ENCODE measurements at regions not wholly inside any gene's neighbourhood (a gene's known extent, or its start where the extent isn't known, plus 50 kb on each side); places are given as distances from the start of the nearest gene placed in this dataset.

DNA sequence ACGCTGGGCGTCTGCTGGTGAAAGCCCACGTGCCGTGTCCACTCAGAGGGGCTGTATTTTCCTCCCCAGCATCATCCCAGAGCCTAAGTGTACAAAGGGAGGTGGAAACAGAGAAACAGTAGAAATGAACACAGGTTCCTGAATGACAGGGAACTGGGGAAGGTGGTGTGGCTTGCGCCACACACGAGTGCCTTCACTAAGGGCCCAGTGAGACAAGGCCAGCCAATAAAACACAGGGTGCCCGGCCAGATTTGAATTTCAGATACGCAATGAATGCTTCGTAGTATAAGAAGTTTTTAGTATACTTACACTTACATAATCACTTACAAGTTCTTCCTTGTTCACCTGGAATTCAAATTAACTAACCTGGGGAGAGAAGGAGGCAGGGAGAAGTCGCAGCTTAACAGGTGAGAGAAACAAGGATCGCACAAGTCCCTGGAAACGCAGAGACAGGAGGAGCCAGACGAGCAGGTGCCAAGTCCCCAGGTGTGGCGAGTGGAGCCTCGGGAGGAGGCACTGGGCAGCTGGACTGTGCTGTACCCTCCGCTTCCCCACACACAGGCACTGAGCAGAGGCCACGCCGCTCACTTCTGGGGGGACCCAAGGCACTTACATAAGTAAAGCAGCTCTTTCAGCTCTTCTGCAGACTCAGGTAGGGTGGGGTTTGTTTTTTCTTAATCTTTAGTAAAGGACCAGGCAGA, 105.2 kb upstream of the MGMT start:
- DNase-seq (ENCODE audit: low read depth) = no peak

DNA sequence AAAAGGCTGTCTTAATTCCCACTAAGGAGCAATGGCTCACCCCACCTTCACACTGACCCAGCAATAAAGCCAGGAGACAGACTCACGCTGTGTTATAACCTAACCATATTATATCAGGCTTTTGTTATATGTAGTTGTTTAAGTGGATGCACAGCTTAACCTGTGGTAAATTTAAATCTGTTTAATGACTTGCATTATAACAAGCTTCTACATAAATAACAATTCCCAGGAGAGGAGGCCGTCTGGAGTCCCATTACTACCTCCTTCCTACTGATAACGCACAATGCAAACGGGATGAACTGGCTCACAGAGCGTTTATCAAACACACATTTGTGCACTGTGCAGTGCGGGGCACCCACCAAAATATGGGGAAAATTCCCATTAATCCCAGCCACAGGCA, 102.1 kb upstream of the MGMT start:
- DNase-seq (ENCODE audit: low read depth) = no peak

DNA sequence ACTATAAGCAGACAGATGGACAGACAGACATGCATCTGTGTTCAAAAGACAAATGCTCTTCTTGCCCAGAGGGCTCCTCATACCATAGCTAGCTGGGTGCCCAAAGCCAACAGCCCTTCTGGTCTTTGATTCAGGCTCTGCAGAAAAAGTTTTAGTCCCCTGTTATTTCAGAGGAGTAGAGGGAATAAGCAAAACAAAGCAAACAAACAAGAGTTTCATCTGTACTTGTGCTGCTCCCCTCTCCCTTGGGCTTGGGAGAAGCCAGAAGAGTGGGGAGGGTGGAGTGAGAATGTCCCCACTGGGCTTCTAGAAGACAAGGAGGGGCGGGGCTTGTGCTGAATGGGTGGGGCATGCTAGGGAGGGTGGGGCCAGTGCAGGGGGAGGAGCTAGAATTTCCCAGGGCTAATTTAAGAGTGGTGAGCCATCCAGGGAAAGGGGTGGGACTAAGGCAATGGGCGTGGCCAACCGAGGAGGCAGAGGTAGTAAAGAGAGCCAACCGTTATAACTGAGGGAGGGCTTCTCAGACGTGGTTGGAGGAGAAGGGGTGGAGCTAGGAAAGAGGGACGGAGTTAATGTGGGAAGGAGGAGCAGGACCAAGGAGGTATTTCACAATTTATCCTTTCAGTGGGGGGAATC, 101.2 kb upstream of the MGMT start:
- no peak for DNase-seq (ENCODE audit: low read depth)

GRCh38 chr10:129366450-129366849, 100.6 kb upstream of the MGMT start:
- DNase-seq (ENCODE audit: low read depth) = no peak

GRCh38 chr10:129369566-129369965, 97.5 kb upstream of the MGMT start:
- no peak for DNase-seq (ENCODE audit: low read depth)

- no peak for DNase-seq (ENCODE audit: low read depth)
Observed at GRCh38 chr10:129371541-129371940, 95.5 kb upstream of the MGMT start.

GRCh38 chr10:129372172-129372571, 94.9 kb upstream of the MGMT start:
- DNase-seq (ENCODE audit: low read depth) = no peak

GRCh38 chr10:129373231-129373630, 93.8 kb upstream of the MGMT start:
- no peak for DNase-seq (ENCODE audit: low read depth)

- no peak for DNase-seq (ENCODE audit: low read depth)
Observed at GRCh38 chr10:129373718-129374117, 93.3 kb upstream of the MGMT start.

DNA sequence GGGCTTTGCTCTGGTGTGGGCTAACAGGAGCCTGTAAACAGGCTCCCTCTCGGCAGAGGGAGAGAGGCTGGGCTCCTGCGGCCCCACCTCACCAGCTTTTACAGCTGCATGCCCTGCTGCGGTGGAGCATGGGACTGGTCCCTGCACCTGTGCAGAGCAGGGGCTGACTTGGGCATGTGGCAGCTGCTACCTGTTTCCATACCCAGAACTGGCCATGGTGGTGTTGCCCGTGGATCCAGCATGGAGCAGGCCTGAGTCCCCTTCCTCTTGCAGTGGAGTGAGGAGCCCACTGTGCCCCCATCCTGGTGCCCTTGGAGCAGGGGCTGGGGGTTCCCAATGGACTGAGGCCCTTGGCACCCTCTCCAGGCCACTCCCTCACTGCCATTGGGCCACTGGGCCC, 91.9 kb upstream of the MGMT start:
- no peak for DNase-seq (ENCODE audit: low read depth)

GRCh38 chr10:129375912-129376311, 91.1 kb upstream of the MGMT start:
- no peak for DNase-seq (ENCODE audit: low read depth)

DNA sequence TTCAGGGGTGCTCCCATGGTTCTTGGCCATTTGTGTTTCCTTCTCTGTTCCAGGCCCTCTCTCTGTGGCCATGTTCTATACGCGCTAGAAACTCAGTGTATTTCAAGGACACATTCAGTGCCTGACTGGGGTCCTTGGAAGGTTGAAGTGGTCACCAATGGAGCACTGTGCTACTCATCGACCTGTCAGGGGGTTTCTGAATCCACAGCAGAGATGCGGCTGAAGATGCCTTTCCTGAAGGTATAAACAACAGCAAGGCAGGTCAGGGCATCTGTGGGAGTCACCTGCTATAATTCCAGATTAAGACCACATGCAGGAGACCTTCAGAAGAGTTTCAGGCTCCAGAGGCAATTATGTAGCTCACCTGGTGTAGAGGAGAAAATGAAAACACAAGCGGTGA, 86.8 kb upstream of the MGMT start:
- DNase-seq (ENCODE audit: low read depth) = no peak

- no peak for DNase-seq (ENCODE audit: low read depth)
Observed at GRCh38 chr10:129381741-129382140, 85.3 kb upstream of the MGMT start.

DNA sequence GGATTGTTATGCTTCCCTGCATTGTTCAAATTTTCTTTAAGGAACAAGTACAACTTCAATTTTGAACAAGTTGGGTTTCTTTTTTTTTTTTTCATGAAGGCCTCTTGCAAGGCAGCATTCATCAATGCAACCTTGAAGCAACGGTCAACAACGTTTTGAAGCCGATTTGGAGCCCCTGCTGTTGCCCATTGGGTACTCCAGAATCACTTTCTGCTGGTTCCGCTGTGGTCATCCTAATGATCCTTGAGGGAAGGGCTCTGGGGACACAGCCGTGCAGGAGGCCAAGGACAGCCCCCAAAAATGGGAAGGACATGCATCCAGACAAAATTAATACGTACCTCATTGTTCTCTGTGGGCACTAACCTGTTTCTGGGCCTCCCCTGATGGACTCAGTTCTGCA, 84.6 kb upstream of the MGMT start:
- DNase-seq (ENCODE audit: low read depth) = no peak

- DNase-seq (ENCODE audit: low read depth) = no peak
Observed at GRCh38 chr10:129383651-129384050, 83.4 kb upstream of the MGMT start.

- DNase-seq (ENCODE audit: low read depth) = no peak
Observed at GRCh38 chr10:129385600-129385999, 81.4 kb upstream of the MGMT start.

- no peak for DNase-seq (ENCODE audit: low read depth)
Observed at GRCh38 chr10:129386415-129387257, 80.4 kb upstream of the MGMT start.

DNA sequence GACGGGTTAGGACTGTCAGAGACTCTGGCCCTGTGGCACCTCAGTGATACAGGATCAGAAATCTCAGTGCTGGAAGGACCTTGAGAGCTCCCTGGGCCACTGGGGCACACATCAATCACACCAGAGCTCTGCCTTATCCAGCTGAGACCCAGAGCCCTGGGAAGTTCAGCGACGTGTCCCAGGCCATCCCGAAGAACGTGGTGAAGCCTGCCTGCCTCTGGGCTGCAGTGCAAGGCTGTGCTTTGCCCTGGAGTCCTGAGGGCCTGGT, 79.8 kb upstream of the MGMT start:
- no peak for DNase-seq (ENCODE audit: low read depth)

DNA sequence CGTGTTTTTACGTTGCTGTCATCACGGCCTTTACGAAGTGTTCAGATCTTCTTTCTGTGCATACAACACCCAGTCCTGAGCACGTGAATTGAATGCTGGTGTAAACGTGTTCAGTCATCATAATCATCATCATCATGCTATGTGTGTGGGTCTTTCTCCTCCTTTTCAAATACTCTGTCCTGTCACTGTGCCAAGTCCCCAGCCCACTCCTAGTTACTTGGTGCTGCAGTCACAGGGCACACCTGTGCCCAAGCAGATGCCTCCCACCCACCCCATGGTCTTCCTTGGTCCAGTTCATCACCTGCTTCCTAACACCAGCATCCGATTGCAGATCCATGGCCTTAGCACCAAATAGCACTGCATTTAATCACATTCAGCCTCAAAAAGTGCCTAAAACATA, 78.6 kb upstream of the MGMT start:
- DNase-seq (ENCODE audit: low read depth) = no peak

DNA sequence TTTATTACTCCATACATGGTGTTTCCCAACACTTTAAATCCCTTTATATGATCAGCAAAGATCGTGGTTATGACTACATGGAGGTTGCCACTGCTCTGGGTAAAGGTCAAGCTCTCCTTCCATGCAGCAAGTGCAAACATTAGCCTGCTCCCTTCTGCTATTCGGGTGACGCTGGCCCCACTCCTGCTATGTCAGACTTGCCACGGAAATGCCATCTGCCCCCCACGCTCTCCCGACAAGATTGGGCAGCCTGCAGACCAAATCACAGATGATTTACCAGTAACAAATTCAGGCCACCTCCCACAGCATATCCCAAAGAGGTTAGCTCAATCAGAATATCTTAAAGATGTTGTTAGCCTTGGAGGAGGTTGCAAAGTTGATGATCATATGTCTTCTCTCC, 77.8 kb upstream of the MGMT start:
- no peak for DNase-seq (ENCODE audit: low read depth)

DNA sequence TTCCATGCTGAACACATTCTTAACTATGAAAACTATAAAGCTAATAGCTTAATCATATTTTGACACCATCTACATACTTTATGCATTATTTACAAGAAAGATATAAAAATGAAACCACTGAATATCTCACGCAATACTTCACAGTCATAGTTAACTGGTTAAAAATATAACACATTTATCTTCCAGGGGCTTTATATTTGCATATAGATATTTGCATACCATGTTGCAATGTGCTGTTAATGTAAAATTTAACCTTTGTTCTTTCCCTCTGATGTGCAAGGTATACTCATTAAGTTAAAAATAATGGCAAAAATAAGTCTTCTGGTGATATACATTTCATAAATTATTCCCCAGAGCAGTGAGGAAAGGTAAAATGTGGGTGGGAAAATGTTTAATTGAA, 76.9 kb upstream of the MGMT start:
- DNase-seq (ENCODE audit: low read depth) = no peak

DNA sequence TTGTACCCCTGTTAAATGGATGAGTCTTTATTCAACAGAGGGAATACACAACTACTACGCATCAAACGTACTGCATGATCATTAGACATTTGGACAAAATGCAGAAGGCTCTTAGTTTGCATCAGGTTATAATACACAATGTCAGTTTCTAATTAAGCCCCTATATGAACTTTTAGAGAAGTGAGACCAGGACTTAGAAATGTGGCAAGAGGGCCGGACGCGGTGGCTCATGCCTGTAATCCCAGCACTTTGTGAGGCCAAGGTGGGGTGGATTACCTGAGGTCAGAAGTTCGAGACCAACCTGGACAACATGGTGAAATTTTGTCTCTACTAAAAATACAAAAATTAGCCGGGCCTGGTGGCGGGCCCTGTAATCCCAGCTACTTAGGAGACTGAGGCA, 76.3 kb upstream of the MGMT start:
- DNase-seq (ENCODE audit: low read depth) = no peak

DNA sequence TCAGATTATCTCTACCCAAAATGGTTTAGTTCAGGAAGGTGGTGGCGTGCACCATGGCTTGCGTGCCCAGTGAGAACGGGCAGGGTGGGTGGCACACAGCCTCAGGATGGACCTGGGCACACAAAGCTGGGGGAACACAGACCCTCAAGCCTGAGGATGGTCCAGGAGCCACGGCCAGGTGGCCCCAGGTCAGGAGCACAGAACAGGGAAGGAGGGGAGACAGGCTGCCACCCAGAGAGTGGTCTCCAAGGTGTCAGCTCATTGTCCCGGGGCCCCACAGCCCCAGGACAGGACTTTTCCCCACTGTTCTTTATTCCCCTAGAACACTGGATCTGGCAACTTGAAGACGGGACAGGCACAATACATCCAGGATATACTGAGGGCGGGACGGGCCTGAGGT, 75.6 kb upstream of the MGMT start:
- no peak for DNase-seq (ENCODE audit: low read depth)

DNA sequence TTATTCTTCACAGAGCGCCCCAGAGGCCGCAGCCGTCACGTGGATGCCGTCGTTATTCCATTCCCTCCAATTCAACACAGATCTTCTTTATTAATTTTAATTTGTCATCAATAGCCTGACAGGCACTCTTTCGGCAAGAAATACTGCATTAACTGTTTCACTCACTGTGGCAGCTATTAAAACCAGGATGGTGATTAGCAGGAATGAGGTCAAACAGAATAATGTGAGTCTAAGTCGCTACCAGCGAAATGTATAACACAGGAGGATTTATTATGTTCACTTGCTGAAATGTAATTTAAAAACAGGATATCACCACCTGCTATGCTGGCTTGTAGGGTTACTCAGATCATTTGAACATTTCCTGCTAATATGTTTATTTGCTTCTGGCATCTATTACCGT, 74.2 kb upstream of the MGMT start:
- DNase-seq (ENCODE audit: low read depth) = no peak
